Mesenchymal stem cell (in vitro differentiated cells and primary cell): ENCODE measurements at regions not wholly inside any gene's neighbourhood (a gene's known extent, or its start where the extent isn't known, plus 50 kb on each side); places are given as distances from the start of the nearest gene placed in this dataset.
A peak's percentile ranks its signal among the peaks of the same experiment; 100 is the strongest.

Experiments
- DNase-seq: peaks from one replicate; pipeline ENCODE4 v3.0.0-alpha.2; 2013
- H2AFZ ChIP-seq: one replicate; pipeline ENCODE4 v1.6.1; 2013; ENCODE audit warnings: low read depth, mild to moderate bottlenecking, control low read depth, inconsistent platforms, low read length, moderate library complexity
- H2AK5ac ChIP-seq: 2 replicates; pipeline ENCODE4 v1.6.1; 2013; ENCODE audit warnings: low read length, moderate library complexity, mild to moderate bottlenecking, inconsistent platforms; ENCODE audit not compliant: severe bottlenecking
- H2BK120ac ChIP-seq: one replicate; pipeline ENCODE4 v1.6.1; 2013; ENCODE audit warnings: low read depth, mild to moderate bottlenecking, inconsistent platforms, low read length, moderate library complexity
- H2BK12ac ChIP-seq, 2 experiments: one replicate each; pipeline ENCODE4 v1.6.1; 2013; ENCODE audit warnings: inconsistent platforms in 2 of 2, low read length in 2 of 2, mild to moderate bottlenecking in 2 of 2, moderate library complexity in 2 of 2, control low read depth in 1 of 2
- H2BK15ac ChIP-seq: one replicate; pipeline ENCODE4 v1.6.1; 2013; ENCODE audit warnings: mild to moderate bottlenecking, low read depth, inconsistent platforms; ENCODE audit not compliant: poor library complexity, severe bottlenecking
- H2BK5ac ChIP-seq: 2 replicates; pipeline ENCODE4 v1.6.1; 2013; ENCODE audit warnings: low read depth, mild to moderate bottlenecking, low read length, control low read depth, inconsistent platforms; ENCODE audit not compliant: poor library complexity, severe bottlenecking
- H3K14ac ChIP-seq, 2 experiments: one replicate each; pipeline ENCODE4 v1.6.1; 2013; ENCODE audit warnings: inconsistent platforms in 2 of 2, low read length in 2 of 2, control low read depth in 1 of 2, mild to moderate bottlenecking in 1 of 2, moderate library complexity in 1 of 2
- H3K18ac ChIP-seq, 2 experiments: one replicate each; pipeline ENCODE4 v1.6.1; 2013; ENCODE audit warnings: inconsistent platforms in 2 of 2, low read length in 2 of 2, control low read depth in 1 of 2, low read depth in 1 of 2, mild to moderate bottlenecking in 1 of 2
- H3K23ac ChIP-seq, 2 experiments: one replicate each; pipeline ENCODE4 v1.6.1; 2013; ENCODE audit warnings: inconsistent platforms in 2 of 2, low read length in 2 of 2, mild to moderate bottlenecking in 2 of 2, moderate library complexity in 2 of 2, control low read depth in 1 of 2
- H3K27ac ChIP-seq: 2 replicates; pipeline ENCODE4 v1.5.1; 2013; ENCODE audit warnings: mild to moderate bottlenecking, moderate library complexity, low read length, control low read depth, inconsistent platforms; ENCODE audit not compliant: poor library complexity, severe bottlenecking
- H3K27me3 ChIP-seq, 2 experiments: 2 replicates each; pipeline versions ENCODE4 v1.6.1 to v1.7.0; 2013; ENCODE audit warnings: low read length in 2 of 2, mild to moderate bottlenecking in 2 of 2, moderate library complexity in 2 of 2, control low read depth in 1 of 2, inconsistent platforms in 1 of 2; ENCODE audit not compliant: control insufficient read depth in 1 of 2, insufficient read depth in 1 of 2
- H3K36me3 ChIP-seq, 2 experiments: 2 replicates each; pipeline versions ENCODE4 v1.6.1 to v1.7.0; 2013; ENCODE audit warnings: low read length in 2 of 2, control low read depth in 1 of 2, inconsistent platforms in 1 of 2, low read depth in 1 of 2, mild to moderate bottlenecking in 1 of 2; ENCODE audit not compliant: insufficient read depth in 2 of 2, control insufficient read depth in 1 of 2
- H3K4ac ChIP-seq, 2 experiments: one replicate each; pipeline ENCODE4 v1.6.1; 2013; ENCODE audit warnings: inconsistent platforms in 2 of 2, low read length in 2 of 2, mild to moderate bottlenecking in 2 of 2, moderate library complexity in 2 of 2, control low read depth in 1 of 2, low read depth in 1 of 2
- H3K4me1 ChIP-seq: 2 replicates; pipeline ENCODE4 v1.6.1; 2013; ENCODE audit warnings: low read depth, low read length, control low read depth; ENCODE audit not compliant: control insufficient read depth, insufficient read depth
- H3K4me2 ChIP-seq: 2 replicates; pipeline ENCODE4 v1.6.1; 2013; ENCODE audit warnings: low read length, mild to moderate bottlenecking, inconsistent platforms; ENCODE audit not compliant: poor library complexity, severe bottlenecking
- H3K4me3 ChIP-seq, 2 experiments: 2 replicates each; pipeline versions ENCODE4 v1.5.1 to v1.7.0; 2013; ENCODE audit warnings: low read length in 2 of 2, mild to moderate bottlenecking in 2 of 2, control low read depth in 1 of 2, low read depth in 1 of 2; ENCODE audit not compliant: insufficient read depth in 1 of 2
- H3K79me1 ChIP-seq: replicated peaks from 2 replicates; pipeline ENCODE4 v1.6.1; 2013; ENCODE audit warnings: mild to moderate bottlenecking, control low read depth, low read length, inconsistent platforms; ENCODE audit not compliant: poor library complexity, severe bottlenecking
- H3K9ac ChIP-seq: 2 replicates; pipeline ENCODE4 v1.7.0; 2013; ENCODE audit warnings: mild to moderate bottlenecking, low read length, moderate library complexity
- H3K9me3 ChIP-seq: 2 replicates; pipeline ENCODE4 v1.7.0; 2013; ENCODE audit warnings: mild to moderate bottlenecking, low read length; ENCODE audit not compliant: control insufficient read depth
- H4K8ac ChIP-seq: one replicate; pipeline ENCODE4 v1.6.1; 2013; ENCODE audit warnings: inconsistent platforms, mild to moderate bottlenecking, low read length, moderate library complexity
- H4K91ac ChIP-seq: one replicate; pipeline ENCODE4 v1.6.1; 2013; ENCODE audit warnings: mild to moderate bottlenecking, low read length, inconsistent platforms
- WGBS: methylation state at CpG from one replicate; pipeline ENCODE4 v1.1.7; 2013; ENCODE audit warnings: mixed read lengths; 5-methylcytosine and 5-hydroxymethylcytosine counted together

- Histone ChIP-seq H2BK12ac (no peak overlapping the region), H3K9ac (peak overlapping the region; percentile 79), H2AK5ac (no peak overlapping the region), H3K14ac (no peak overlapping the region), H3K4ac (no peak overlapping the region), H2AFZ (no peak overlapping the region), H3K79me1 (no peaks in the 10 kb centered on the region), H2BK15ac (no peak overlapping the region), H4K8ac (no peak overlapping the region), H4K91ac (no peak overlapping the region), H3K36me3 (no peaks in the 10 kb centered on the region), H3K27me3 (peaks cover 0 to 41% of the 10 kb centered on the region in 2 experiments), H3K23ac (no peak overlapping the region), H3K9me3 (peaks cover 5% of the 10 kb centered on the region), H2BK120ac (no peak overlapping the region), H3K4me1 (no peaks in the 10 kb centered on the region), H3K4me2 (no peak overlapping the region), H2BK5ac (no peak overlapping the region), H3K27ac (no peak overlapping the region), H3K18ac (no peak overlapping the region), H3K4me3 (peak overlapping the region in 1 of 2 experiments; percentile 69)
- no peak for DNase-seq
- WGBS = 21% methylated on average over 4 of the region's 5 CpGs
Observed at GRCh38 chr17:33751702-33752065, 458.6 kb upstream of the ASIC2 start.

- DNase-seq = no peak
- H2BK5ac ChIP-seq = no peak overlapping the region
- no peaks in the 10 kb centered on the region for H3K36me3 ChIP-seq
- no peak overlapping the region for H3K23ac ChIP-seq
- H3K4me2 ChIP-seq = no peak overlapping the region
- no peak overlapping the region for H3K18ac ChIP-seq
- H2AFZ ChIP-seq = no peak overlapping the region
- no peak overlapping the region for H3K14ac ChIP-seq
- 76% methylated on average over 7 of the region's 7 CpGs for WGBS
- H2BK15ac ChIP-seq = no peak overlapping the region
- no peak overlapping the region for H4K8ac ChIP-seq
- no peaks in the 10 kb centered on the region for H3K79me1 ChIP-seq
- no peaks in the 10 kb centered on the region for H3K4me1 ChIP-seq
- no peak overlapping the region for H3K4me3 ChIP-seq
- H3K27ac ChIP-seq = no peak overlapping the region
- no peak overlapping the region for H4K91ac ChIP-seq
- no peak overlapping the region for H2BK12ac ChIP-seq
- no peak overlapping the region for H2BK120ac ChIP-seq
- H3K27me3 ChIP-seq = peaks cover 0 to 38% of the 10 kb centered on the region in 2 experiments
- H2AK5ac ChIP-seq = no peak overlapping the region
- H3K9ac ChIP-seq = no peak overlapping the region
- no peak overlapping the region for H3K4ac ChIP-seq
- peaks cover 5% of the 10 kb centered on the region for H3K9me3 ChIP-seq
Observed at GRCh38 chr17:33753452-33753851, 460.4 kb upstream of the ASIC2 start.

DNA sequence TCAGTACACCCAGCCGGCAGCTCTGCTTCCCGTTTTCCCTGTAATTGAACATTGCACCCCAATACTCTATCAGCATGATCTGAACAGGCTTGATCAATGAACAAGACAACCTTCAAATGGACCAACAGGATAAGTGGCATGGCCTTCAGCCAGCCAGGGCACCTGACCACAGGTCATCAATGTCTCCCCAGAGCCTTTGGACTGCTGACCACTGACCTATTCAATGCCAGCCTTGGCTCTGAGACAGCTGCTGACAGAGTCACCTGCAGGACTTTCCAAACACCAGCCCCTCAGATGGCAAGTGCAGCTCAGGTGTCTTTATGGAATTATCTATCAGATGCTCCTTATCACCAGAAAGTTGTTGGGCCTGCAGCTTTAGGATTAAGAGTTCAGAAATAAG lies 462.9 kb upstream of the ASIC2 start:
- H3K4me1 ChIP-seq = no peaks in the 10 kb centered on the region
- no peak overlapping the region for H4K8ac ChIP-seq
- H2AK5ac ChIP-seq = no peak overlapping the region
- no peak overlapping the region for H3K18ac ChIP-seq
- no peak overlapping the region for H3K4me2 ChIP-seq
- H2BK12ac ChIP-seq = no peak overlapping the region
- no peak overlapping the region for H3K23ac ChIP-seq
- H2BK15ac ChIP-seq = no peak overlapping the region
- H3K9me3 ChIP-seq = peaks cover 5% of the 10 kb centered on the region
- H2AFZ ChIP-seq = no peak overlapping the region
- no peak overlapping the region for H3K4ac ChIP-seq
- H3K4me3 ChIP-seq = no peak overlapping the region
- no peak for DNase-seq
- H3K9ac ChIP-seq = no peak overlapping the region
- H4K91ac ChIP-seq = no peak overlapping the region
- no peaks in the 10 kb centered on the region for H3K79me1 ChIP-seq
- H3K14ac ChIP-seq = no peak overlapping the region
- no peaks in the 10 kb centered on the region for H3K36me3 ChIP-seq
- no peak overlapping the region for H3K27ac ChIP-seq
- 85% methylated on average over 2 of the region's 2 CpGs for WGBS
- H2BK120ac ChIP-seq = no peak overlapping the region
- H3K27me3 ChIP-seq = peaks cover 0 to 21% of the 10 kb centered on the region in 2 experiments
- H2BK5ac ChIP-seq = no peak overlapping the region

DNA sequence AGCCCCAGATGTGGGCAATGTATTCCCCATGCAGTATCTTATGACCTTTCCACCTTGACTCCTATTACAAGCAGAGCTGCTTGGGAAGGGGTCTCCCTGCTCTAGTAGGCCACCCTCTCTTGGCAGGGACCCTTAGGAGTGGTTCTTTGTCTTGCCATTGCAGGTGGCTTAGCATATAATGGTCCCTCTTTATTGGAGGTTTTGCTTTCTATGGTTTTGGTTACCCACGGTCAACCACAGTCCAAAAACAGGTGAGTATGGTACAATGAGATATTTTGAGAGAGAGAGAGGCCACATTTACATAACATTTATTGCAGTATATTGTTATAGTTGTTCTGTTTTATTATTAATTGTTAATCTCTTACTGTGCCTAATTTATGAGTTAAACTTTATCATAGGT lies 472.8 kb upstream of the ASIC2 start:
- Histone ChIP-seq H3K4me2 (no peak overlapping the region), H3K27me3 (peaks cover 0 to 7% of the 10 kb centered on the region in 2 experiments), H2BK5ac (no peak overlapping the region), H3K4me1 (peaks cover 3% of the 10 kb centered on the region), H2BK12ac (no peak overlapping the region), H2AFZ (no peak overlapping the region), H3K14ac (no peak overlapping the region), H2AK5ac (no peak overlapping the region), H3K4ac (no peak overlapping the region), H3K18ac (no peak overlapping the region), H4K91ac (no peak overlapping the region), H3K9me3 (no peaks in the 10 kb centered on the region), H3K27ac (no peak overlapping the region), H3K36me3 (no peaks in the 10 kb centered on the region), H3K23ac (no peak overlapping the region), H4K8ac (no peak overlapping the region), H3K79me1 (no peaks in the 10 kb centered on the region), H2BK15ac (no peak overlapping the region), H2BK120ac (no peak overlapping the region), H3K9ac (no peak overlapping the region), H3K4me3 (no peak overlapping the region)
- WGBS = no CpG with 5 or more reads among the region's 1 CpG
- no peak for DNase-seq
